ENCODE measurements at regions not wholly inside any gene's neighbourhood (a gene's known extent, or its start where the extent isn't known, plus 50 kb on each side); places are given as distances from the start of the nearest gene placed in this dataset.
"Not testable (repeated sequence)": the region's sequence is repeated elsewhere in the genome, so short reads cannot be mapped to it uniquely, and the experiment has no call there.

- peak; percentile 12 for DNase-seq (ENCODE audit: low read depth)
Observed at GRCh38 chr18:68244786-68245185, 470.1 kb downstream of the TMX3 start.

DNA sequence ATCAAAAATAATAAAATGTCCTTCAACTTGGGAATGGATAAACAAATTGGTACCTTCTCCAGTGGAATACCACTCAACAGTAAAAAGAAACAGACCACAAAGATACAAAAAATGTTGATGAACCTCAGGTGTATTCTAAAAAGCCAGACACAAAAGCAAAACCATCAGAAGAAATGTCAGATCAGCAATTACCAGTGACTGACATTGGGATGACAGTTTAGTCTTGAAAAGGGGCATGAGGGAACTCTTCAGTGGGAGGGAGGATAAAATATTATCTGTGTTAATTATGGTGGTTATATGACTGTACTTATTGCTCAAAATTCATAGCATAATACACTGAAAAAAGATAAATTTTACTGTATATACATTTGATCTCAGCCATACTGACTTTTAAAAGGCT is 473.0 kb downstream of the TMX3 start:
- DNase-seq (ENCODE audit: low read depth), result no peak

DNA sequence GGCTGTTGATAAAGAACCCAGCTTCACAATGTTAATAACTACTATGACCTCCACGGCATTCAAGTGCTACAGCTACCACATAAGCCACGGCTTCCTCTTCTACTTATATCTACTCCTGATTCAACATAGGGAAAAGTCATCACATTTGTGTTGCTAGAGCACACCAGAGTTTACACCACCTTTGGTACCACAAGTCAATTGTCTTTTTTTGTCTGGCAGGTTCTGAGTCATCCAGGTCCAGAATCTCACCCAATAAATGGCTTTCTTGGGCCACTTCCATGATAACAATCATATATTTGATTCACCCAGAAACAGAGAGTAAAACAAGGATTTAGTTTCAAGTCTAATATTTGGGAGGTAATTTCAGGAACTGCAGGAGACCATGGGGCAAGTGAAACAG is 480.2 kb downstream of the TMX3 start:
- peak; percentile 45 for DNase-seq (ENCODE audit: low read depth)

DNA sequence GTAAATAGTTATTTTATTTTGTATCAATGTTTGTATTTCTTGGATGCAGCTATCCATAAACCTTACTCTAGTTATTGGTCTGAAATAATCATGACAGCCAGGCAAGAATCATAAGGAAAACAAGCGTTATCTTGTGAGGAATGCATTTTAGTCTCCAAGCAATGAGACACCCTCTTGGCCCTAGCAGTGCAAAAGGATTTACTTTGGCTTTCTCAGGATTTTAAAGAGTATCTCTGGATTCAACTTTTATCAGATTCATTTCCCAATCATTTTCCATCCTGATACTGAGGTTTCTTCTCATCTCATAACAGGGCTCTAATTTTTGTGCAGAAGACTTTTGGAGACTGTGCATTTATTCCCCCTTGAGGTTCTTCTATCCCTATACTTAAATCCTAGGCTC is 480.8 kb downstream of the TMX3 start:
- no peak for DNase-seq (ENCODE audit: low read depth)

- DNase-seq (ENCODE audit: low read depth), result no peak
Observed at GRCh38 chr18:68233018-68233417, 481.9 kb downstream of the TMX3 start.

DNA sequence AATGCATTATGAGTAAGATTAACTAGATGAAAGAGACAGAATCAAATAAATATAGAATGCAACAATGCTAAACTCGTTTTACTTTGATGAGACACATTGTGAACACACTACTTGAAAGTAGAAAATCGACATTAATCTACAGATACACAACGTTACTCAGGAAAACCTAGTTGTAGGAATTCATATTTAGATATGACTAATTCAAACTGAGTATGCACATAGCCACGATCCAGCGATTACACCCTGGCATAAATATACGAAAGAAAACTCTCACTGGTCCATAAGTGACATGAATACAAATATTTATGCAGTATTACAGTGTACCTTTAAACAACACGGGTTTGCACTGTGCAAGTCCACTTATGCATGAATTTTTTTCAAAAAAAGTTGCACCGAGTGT is 485.6 kb downstream of the TMX3 start:
- DNase-seq (ENCODE audit: low read depth), result no peak

DNA sequence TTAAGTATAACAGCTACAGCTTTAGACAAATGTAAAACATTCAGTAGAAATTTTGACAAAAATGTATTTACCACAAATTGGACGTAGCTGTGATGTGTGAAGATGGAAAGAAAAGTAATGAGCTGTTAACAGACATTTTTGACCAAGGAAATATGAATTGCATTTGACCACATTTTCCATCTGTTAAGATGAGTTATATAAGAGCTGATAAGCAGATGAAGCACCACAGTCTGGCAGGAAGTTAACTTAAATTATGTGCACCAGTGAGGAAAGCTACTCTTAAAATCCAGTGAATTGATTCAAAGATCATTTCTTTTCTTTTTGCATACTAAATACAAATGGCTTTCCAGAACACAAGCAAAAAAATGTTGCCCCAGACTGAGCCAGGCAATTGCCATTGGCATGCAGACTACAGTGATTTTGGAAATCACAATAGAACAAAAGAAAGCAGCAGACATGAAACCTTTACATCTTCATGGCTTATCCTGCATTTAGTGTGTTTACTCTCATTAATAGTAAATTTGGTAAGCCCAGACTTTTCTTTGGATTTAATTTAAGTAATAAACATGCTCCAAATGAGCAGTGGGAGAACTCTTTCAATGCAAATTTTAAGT is 493.7 kb downstream of the TMX3 start:
- DNase-seq (ENCODE audit: low read depth), result no peak

DNA sequence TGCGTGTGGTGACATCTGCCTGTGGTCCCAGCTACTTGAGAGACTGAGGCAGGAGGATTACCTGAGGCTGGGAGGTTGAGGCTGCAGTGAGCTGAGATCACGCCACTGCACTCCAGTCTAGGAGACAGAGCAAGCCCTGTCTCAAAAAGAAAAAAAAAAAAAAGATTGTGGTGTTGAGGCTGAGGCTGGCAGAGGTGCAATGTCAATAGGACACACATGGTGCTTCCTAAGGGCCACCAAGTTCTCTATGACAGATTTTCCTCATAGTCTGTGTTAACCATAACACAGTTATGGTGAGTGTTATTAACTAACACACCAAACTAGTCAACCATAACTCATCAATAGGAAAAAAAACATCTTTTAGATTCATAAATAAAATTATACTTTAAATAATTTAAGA is 494.4 kb downstream of the TMX3 start:
- peak; percentile 3 for DNase-seq (ENCODE audit: low read depth)

GRCh38 chr18:68219872-68220271 is 495.0 kb downstream of the TMX3 start:
- no peak for DNase-seq (ENCODE audit: low read depth)

DNA sequence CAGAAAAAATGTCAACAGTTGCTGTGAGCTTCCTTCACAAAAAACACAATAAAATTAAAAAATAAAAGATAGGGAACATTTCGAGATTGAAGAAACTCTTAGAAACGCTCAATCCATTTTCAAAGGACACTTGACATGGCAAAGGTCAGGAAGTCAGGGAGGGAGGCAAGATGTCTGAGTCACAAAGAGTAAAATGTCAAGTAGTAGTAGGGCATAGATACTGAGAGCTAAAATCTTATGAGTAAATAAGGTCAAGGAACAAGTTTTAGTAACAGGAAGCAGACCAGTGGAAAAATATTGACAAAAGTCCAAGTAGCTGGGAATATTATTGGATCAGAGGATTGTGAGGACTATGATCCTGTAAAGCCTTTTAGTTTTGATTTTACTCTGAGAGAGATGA is 495.6 kb downstream of the TMX3 start:
- no peak for DNase-seq (ENCODE audit: low read depth)

DNA sequence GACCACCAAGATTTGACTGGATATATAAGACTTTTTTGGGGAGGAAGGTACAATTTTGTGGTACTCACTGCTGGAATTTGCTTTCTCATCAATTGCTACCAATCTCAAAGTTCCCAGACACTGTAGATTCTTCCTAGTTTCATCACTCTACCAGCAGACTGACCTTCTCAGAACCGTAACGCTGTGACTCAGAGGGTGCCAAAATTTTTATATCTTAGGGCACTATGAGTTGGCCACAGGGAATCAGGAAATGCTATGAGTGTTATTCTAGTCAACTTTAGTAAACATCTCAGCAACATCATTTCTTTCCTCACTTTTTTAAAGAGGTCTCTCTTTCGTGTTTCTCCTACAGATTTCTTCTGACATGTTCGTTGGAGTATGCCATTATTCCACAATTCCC is 499.0 kb downstream of the TMX3 start:
- peak; percentile 30 for DNase-seq (ENCODE audit: low read depth)

DNA sequence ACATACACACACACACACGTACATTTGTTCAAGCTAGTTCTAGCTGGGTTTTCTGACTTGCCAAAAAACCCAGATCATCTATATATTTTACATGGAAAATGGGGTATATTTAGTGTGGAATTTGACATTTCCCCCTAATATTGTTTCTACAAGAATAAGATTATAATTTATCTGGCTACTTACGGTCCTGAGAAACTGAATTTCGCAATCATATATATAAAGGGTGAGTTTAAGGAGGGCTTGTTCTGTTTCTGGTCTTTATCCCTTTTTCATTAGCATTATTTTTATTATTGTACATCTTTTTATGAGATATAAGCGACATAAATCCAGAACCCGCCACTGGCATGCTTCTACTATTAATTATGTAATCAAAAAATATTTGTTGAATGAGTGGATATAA is 528.9 kb downstream of the TMX3 start:
- no peak for DNase-seq (ENCODE audit: low read depth)

DNA sequence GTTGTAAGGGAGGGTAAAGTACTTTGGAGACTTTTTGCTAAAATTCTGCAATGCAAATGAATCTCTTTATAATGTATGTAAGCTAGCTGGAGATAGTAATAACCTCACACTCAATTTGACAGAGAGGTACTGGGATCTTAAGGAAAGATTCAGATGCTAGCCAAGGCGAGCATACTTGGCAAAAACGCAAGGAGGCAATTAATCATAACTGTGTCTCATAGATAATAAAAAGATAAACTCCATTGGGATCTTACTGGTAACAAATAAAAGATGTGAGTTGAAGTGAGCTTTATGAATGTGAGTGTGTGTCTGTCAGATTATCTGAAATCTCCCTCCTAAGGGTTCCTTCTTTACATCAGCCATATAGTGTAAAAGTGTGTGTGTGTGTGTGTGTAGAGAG is 533.0 kb downstream of the TMX3 start:
- no peak for DNase-seq (ENCODE audit: low read depth)

DNA sequence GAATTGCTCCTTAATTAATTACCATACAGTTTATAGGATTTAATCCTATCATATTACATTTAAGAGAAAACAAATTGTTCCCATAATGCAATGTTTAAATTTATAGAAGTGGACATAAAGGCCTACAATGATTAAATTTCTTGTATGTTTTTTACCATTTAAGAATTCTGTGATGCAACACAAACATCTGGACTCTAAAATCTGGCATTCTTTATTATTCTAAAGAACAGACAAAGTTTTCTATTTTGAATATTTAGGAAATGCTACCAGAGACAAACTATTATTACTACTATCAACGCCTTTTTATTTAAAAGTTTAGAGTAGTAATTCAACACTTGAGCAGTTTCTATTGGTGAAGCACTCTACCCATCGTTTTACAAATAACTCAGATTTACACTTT is 535.1 kb downstream of the TMX3 start:
- no peak for DNase-seq (ENCODE audit: low read depth)

- DNase-seq (ENCODE audit: low read depth), result no peak
Observed at GRCh38 chr18:68178921-68179320, 536.0 kb downstream of the TMX3 start.

DNA sequence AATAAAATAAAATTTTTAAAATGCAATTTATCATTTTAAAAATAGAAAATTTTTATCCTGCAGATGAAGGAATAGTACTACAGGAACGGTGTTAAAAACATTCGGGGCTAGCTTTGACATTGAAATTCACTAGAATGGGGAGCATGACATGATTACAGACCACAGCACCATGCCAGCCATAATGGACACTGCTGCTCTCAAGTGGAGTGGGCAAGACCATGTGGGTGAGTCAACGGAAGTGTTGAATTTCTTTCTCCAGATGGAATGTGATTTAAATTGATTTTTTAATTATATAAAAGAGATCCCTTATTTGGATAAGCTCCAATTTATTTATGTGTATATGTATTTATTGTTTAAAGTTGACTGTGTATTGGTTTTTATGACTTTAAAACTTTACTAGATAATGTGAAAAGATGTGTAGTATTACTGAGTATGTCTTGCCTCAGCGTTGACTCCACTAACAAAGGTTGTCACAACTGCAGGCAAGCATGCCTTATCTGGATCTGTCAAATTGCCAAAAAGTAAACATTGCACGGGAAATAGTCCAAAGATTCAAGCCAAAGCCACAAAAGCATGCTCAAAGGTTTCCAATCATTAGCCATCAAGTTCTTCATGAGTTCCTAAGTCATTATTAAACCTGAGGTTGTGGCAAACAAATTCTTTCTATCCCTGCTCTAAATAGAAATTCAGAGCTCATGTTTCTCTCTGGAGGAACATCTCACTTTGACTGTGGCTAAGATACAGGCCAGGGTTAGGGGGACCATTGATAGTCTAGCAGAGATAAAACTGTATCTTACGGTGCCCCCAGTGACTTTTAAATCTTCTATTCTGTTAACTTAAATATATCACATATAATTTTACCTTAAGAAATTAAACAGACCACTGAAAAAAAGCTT is 536.9 kb downstream of the TMX3 start:
- peak; percentile 81 for DNase-seq (ENCODE audit: low read depth)

- no peak for DNase-seq (ENCODE audit: low read depth)
Observed at GRCh38 chr18:68176901-68177300, 538.0 kb downstream of the TMX3 start.

DNA sequence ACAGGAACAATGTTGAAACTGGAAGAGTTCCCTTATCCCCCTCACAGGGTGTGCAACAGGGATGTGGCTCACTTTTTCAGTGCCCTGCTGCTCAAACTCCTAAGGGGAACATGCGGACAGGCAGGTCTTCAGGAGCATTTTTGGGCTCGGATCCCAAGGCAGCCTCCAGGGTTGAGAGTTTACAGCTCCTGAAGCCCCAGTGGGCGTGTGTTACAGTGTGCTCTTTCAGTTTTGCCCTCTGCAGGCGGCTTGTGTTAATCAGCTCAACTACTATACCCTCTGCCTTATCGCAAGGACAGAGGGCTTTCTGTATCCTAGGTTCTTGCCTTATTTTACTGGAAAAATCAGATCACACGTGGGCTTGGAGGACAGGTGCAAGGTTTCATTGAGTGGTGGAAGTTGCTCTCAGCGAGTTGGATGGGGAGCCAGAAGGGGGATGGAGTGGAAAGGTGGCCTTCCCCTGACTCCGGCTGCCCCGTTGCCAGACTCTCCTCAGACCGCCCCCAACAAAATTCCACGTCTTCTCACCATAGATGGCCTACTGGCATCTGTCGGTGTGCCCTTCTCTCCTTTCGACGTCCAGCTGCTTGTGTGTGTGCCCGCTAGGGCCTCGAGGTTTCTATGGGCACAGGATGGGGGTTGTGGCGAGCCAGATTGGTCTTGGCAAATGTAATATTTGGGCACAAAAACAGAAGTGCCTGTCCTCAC is 541.9 kb downstream of the TMX3 start:
- DNase-seq (ENCODE audit: low read depth), result peak; percentile 17

GRCh38 chr18:68164909-68165308 is 550.0 kb downstream of the TMX3 start:
- no peak for DNase-seq (ENCODE audit: low read depth)

- not testable (repeated sequence) for DNase-seq (ENCODE audit: low read depth)
Observed at GRCh38 chr18:68153821-68154220, 561.1 kb downstream of the TMX3 start.

- peak; percentile 5 for DNase-seq (ENCODE audit: low read depth)
Observed at GRCh38 chr18:68152770-68153169, 562.1 kb downstream of the TMX3 start.

DNA sequence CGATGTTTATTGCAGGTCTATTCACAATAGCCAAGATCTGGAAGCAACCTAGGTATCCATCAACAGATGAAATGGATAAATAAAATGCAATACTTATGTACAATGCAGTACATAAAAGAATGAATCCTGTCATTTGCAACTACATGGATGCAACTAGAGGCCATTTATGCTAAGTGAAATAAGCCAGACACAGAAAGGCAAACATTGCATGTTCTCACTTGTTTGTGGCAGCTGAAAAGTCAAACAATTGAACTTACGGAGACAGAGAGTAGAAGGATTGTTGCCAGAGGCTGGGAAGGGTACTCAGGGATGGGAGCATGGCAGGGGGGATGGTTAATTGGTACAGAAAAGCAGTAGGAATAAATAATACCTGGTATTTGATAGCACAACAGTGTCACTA is 563.9 kb downstream of the TMX3 start:
- no peak for DNase-seq (ENCODE audit: low read depth)
